Mucosa of descending colon (tissue), 3 donors: ENCODE measurements at regions not wholly inside any gene's neighbourhood (a gene's known extent, or its start where the extent isn't known, plus 50 kb on each side); places are given as distances from the start of the nearest gene placed in this dataset.
"Not testable (repeated sequence)": the region's sequence is repeated elsewhere in the genome, so short reads cannot be mapped to it uniquely, and the experiment has no call there.

Source experiments
- ATAC-seq: fragments of 200-7000 bp; cut with Tn5 transposase; one replicate; pipeline ENCODE4 v1.9.1; 2020; ENCODE audit warnings: mild to moderate bottlenecking, moderate library complexity
- DNase-seq, 3 donors: peaks; one replicate each; pipeline ENCODE4 v3.0.0-alpha.2; 2020
- H3K36me3 ChIP-seq: fragments of 200-600 bp; one replicate; pipeline ENCODE4 v1.8.0; 2021; ENCODE audit warnings: low read depth, mild to moderate bottlenecking
- H3K4me1 ChIP-seq: fragments of 200-600 bp; one replicate; pipeline ENCODE4 v1.8.0; 2021; ENCODE audit warnings: low read depth, mild to moderate bottlenecking
- H3K4me3 ChIP-seq: fragments of 200-600 bp; one replicate; pipeline ENCODE4 v1.8.0; 2021; ENCODE audit warnings: mild to moderate bottlenecking
- H3K9me3 ChIP-seq: fragments of 200-600 bp; one replicate; pipeline ENCODE4 v1.8.0; 2021; ENCODE audit warnings: mild to moderate bottlenecking
- CTCF ChIP-seq: fragments of 200-600 bp; IDR thresholded peaks from one replicate; pipeline ENCODE4 v1.8.0; 2022; ENCODE audit warnings: antibody characterized with exemption, mild to moderate bottlenecking
- intact Hi-C, 2 donors: fragments of 100-400 bp; cut with DNase I in 1 of 2; cut with micrococcal nuclease in 1 of 2; formaldehyde crosslinking; loops; one replicate each; pipeline versions ENCODE4 v1.11.0 to v1.11.1; 2022; cut with DNase I, micrococcal nuclease
- donor health status: DM: no; HTN: no; CAD: no; lungs with moderate emphysema.
- donor health status: DM: no; HTN: no; CAD: no.
- donor health status: DM: no; HTN: yes; CAD: no.

GRCh38 chr2:187188783-187189631 is 259.0 kb downstream of the CALCRL start:
- intact Hi-C loops, result no loop called here
- no peak overlapping the region for H3K4me3 ChIP-seq
- H3K4me1 ChIP-seq, result no peaks in the 10 kb centered on the region
- TF ChIP-seq CTCF, result no peak
- no peaks in the 10 kb centered on the region for H3K36me3 ChIP-seq
- no peaks in the 10 kb centered on the region for H3K9me3 ChIP-seq
- DNase-seq (peak in 1 of 3 donors; percentile 10), ATAC-seq (peak; percentile 94)

GRCh38 chr2:187187519-187187918 is 260.5 kb downstream of the CALCRL start:
- no peak overlapping the region for H3K4me3 ChIP-seq
- no peaks in the 10 kb centered on the region for H3K4me1 ChIP-seq
- no peaks in the 10 kb centered on the region for H3K36me3 ChIP-seq
- TF ChIP-seq CTCF, result no peak
- peaks cover 3% of the 10 kb centered on the region for H3K9me3 ChIP-seq
- no peak for DNase-seq
- ATAC-seq, result no peak
- intact Hi-C loops, result no loop called here

GRCh38 chr2:187180529-187180928 is 267.5 kb downstream of the CALCRL start:
- Histone ChIP-seq H3K9me3 (peaks cover 3% of the 10 kb centered on the region), H3K4me3 (no peak overlapping the region), H3K4me1 (no peaks in the 10 kb centered on the region), H3K36me3 (no peaks in the 10 kb centered on the region)
- intact Hi-C loops, result no loop called here
- DNase-seq (no peak), ATAC-seq (no peak)
- TF ChIP-seq CTCF, result no peak

GRCh38 chr2:187178876-187179275 is 269.2 kb downstream of the CALCRL start:
- H3K4me1 ChIP-seq, H3K36me3 ChIP-seq, intact Hi-C loops, DNase-seq, H3K9me3 ChIP-seq, H3K4me3 ChIP-seq, ATAC-seq: not testable (repeated sequence)

GRCh38 chr2:187177253-187177652 is 270.8 kb downstream of the CALCRL start:
- Histone ChIP-seq H3K9me3 (no peaks in the 10 kb centered on the region), H3K4me1 (no peaks in the 10 kb centered on the region), H3K4me3 (no peak overlapping the region), H3K36me3 (no peaks in the 10 kb centered on the region)
- no peak for TF ChIP-seq CTCF
- no peak for DNase-seq
- no peak for ATAC-seq
- intact Hi-C loops, result no loop called here

- Histone ChIP-seq H3K9me3 (no peaks in the 10 kb centered on the region), H3K4me3 (no peak overlapping the region), H3K4me1 (no peaks in the 10 kb centered on the region), H3K36me3 (no peaks in the 10 kb centered on the region)
- DNase-seq (no peak), ATAC-seq (no peak)
- TF ChIP-seq CTCF, result no peak
- intact Hi-C loops, result no loop called here
Measured at GRCh38 chr2:187174582-187174981, 273.5 kb downstream of the CALCRL start.
